HepG2 (cell line): ENCODE measurements at regions not wholly inside any gene's neighbourhood (a gene's known extent, or its start where the extent isn't known, plus 50 kb on each side); places are given as distances from the start of the nearest gene placed in this dataset.

Experiments
- ATAC-seq: fragments of 200-7000 bp; cut with Tn5 transposase; 3 replicates; pipeline ENCODE4 v1.9.1; 2020; ENCODE audit warnings: mild to moderate bottlenecking, moderate library complexity
- BruUV-seq: library from RNA; stranded (reverse); fragments of 400-500 nt; replicated peaks from 2 replicates; lab custom pipeline; 2021; lab: Mats Ljungman, UMichigan
- CTCF ChIA-PET: fragments of 300-600 bp; formaldehyde crosslinking; extraction: SDS; loops from one replicate; lab custom pipeline; 2021; ENCODE audit warnings: low total read pairs, inconsistent platforms, low intra/inter-chr PET ratio; lab: Yijun Ruan, JAX
- POLR2A ChIA-PET: fragments of 350-600 bp; sonication (Branson Sonifier 250); formaldehyde crosslinking; loops from one replicate; lab custom pipeline; 2020; ENCODE audit warnings: antibody characterized with exemption, inconsistent platforms; lab: Yijun Ruan, JAX
- DNase-seq: peaks from one replicate; pipeline ENCODE4 v3.0.0-alpha.2; 2015; ENCODE audit warnings: low spot score
- FAIRE-seq: peaks from 3 replicates; lab custom pipeline; 2011; peaks lifted over from hg19 to GRCh38; lab: Jason Lieb, UNC
- H2AFZ ChIP-seq: one replicate; pipeline ENCODE4 v1.6.1; 2011; ENCODE audit warnings: low read length, inconsistent platforms
- H3K27ac ChIP-seq: fragments of 300-600 bp; 3 replicates; pipeline ENCODE4 v1.8.0; 2011; ENCODE audit warnings: mixed run types, mild to moderate bottlenecking, mixed read lengths, low read length, inconsistent platforms; ENCODE audit not compliant: insufficient read depth; ENCODE audit errors: extremely low read length
- H3K27me3 ChIP-seq, 2 experiments: fragments of 200-600 bp in 1 of 2; 2 replicates in 1 of 2; 3 replicates in 1 of 2; pipeline versions ENCODE4 v1.6.0 to v1.8.0; 2011; ENCODE audit warnings: low read length in 2 of 2, mild to moderate bottlenecking in 2 of 2, moderate library complexity in 2 of 2, inconsistent platforms in 1 of 2; ENCODE audit not compliant: insufficient read depth in 2 of 2, control insufficient read depth in 1 of 2
- H3K36me3 ChIP-seq, 2 experiments: fragments of 200-600 bp in 1 of 2; replicated peaks in 1 of 2; 2 replicates in 1 of 2; 3 replicates in 1 of 2; pipeline versions ENCODE4 v1.5.1 to v1.8.0; 2011; ENCODE audit warnings: low read length in 2 of 2, inconsistent platforms in 1 of 2; ENCODE audit not compliant: insufficient read depth in 2 of 2, control insufficient read depth in 1 of 2
- H3K4me1 ChIP-seq: 2 replicates; pipeline ENCODE4 v1.5.1; 2012; ENCODE audit warnings: low read length, inconsistent platforms; ENCODE audit not compliant: insufficient read depth
- H3K4me2 ChIP-seq: 2 replicates; pipeline ENCODE4 v1.6.0; 2011; ENCODE audit warnings: low read depth, low read length, inconsistent platforms
- H3K4me3 ChIP-seq, 3 experiments: fragments of 200-600 bp in 1 of 3; sonication (generic), shearing (Covaris generic) in 1 of 3; replicated peaks in 1 of 3; 2 replicates each; pipeline ENCODE4 v1.5.1; 2011 to 2016; ENCODE audit warnings: low read length in 3 of 3, inconsistent platforms in 2 of 3, low read depth in 2 of 3, mild to moderate bottlenecking in 2 of 3, control low read depth in 1 of 3, mixed read lengths in 1 of 3; ENCODE audit not compliant: insufficient read depth in 1 of 3
- H3K79me2 ChIP-seq: one replicate; pipeline ENCODE4 v1.6.1; 2011; ENCODE audit warnings: low read length, inconsistent platforms; ENCODE audit not compliant: insufficient read depth
- H3K9ac ChIP-seq: 2 replicates; pipeline ENCODE4 v1.6.0; 2011; ENCODE audit warnings: mild to moderate bottlenecking, low read depth, low read length, inconsistent platforms; ENCODE audit not compliant: insufficient read depth
- H3K9me3 ChIP-seq: 2 replicates; pipeline ENCODE4 v1.5.1; 2012; ENCODE audit warnings: mild to moderate bottlenecking, low read length
- H4K20me1 ChIP-seq: 2 replicates; pipeline ENCODE4 v1.6.0; 2011; ENCODE audit warnings: inconsistent platforms, mild to moderate bottlenecking, low read length, moderate library complexity; ENCODE audit not compliant: insufficient read depth
- ARID2 ChIP-seq: sonication (generic); formaldehyde crosslinking; IDR thresholded peaks from 2 replicates; pipeline ENCODE4 v1.8.1; 2022; ENCODE audit warnings: mild to moderate bottlenecking, missing genetic modification reagents, borderline replicate concordance
- ATRX ChIP-seq: sonication (generic); formaldehyde crosslinking; IDR thresholded peaks from 2 replicates; pipeline ENCODE4 v1.4.0; 2020; ENCODE audit warnings: missing genetic modification reagents, borderline replicate concordance
- EED ChIP-seq: sonication (generic); formaldehyde crosslinking; IDR thresholded peaks from 2 replicates; pipeline ENCODE4 v1.5.0; 2020; ENCODE audit warnings: mild to moderate bottlenecking, missing genetic modification reagents
- GLMP ChIP-seq: sonication (generic); formaldehyde crosslinking; IDR thresholded peaks from 2 replicates; pipeline ENCODE4 v1.9.0; 2021; ENCODE audit warnings: missing genetic modification reagents, mild to moderate bottlenecking, borderline replicate concordance
- HCFC1 ChIP-seq: fragments of 150-350 bp; IDR thresholded peaks from 2 replicates; pipeline ENCODE4 v1.6.1; 2014; ENCODE audit warnings: low read depth, low read length
- HNF1B ChIP-seq: sonication (generic); formaldehyde crosslinking; IDR thresholded peaks from 2 replicates; pipeline ENCODE4 v1.5.1; 2020; ENCODE audit warnings: mild to moderate bottlenecking, moderate library complexity, missing genetic modification reagents
- NCOA2 ChIP-seq: sonication (generic); formaldehyde crosslinking; IDR thresholded peaks from 2 replicates; pipeline ENCODE4 v1.8.0; 2022; ENCODE audit warnings: inconsistent platforms
- PAXIP1 ChIP-seq: sonication (generic); formaldehyde crosslinking; conservative IDR thresholded peaks from 2 replicates; pipeline ENCODE4 v1.4.0; 2020; ENCODE audit warnings: mild to moderate bottlenecking, missing genetic modification reagents, moderate library complexity
- POLR2AphosphoS2 ChIP-seq: IDR thresholded peaks from 2 replicates; pipeline ENCODE4 v1.6.1; 2011; ENCODE audit warnings: low read depth, low read length, improper control_type of control experiment
- POLR2G ChIP-seq: fragments of 200-400 bp; formaldehyde crosslinking; IDR thresholded peaks from 2 replicates; pipeline ENCODE4 v1.6.1; 2018; ENCODE audit warnings: mild to moderate bottlenecking, low read depth, low read length, moderate library complexity
- THRA ChIP-seq: sonication (generic); formaldehyde crosslinking; IDR thresholded peaks from 2 replicates; pipeline ENCODE4 v1.4.0; 2020; ENCODE audit warnings: missing genetic modification reagents, borderline replicate concordance
- ZFP36L1 ChIP-seq: sonication (generic); formaldehyde crosslinking; IDR thresholded peaks from 2 replicates; pipeline ENCODE4 v1.8.0; 2022; ENCODE audit warnings: mild to moderate bottlenecking, missing genetic modification reagents, moderate library complexity
- ZNF234 ChIP-seq: sonication (generic); formaldehyde crosslinking; conservative IDR thresholded peaks from 2 replicates; pipeline ENCODE4 v1.5.1; 2020; ENCODE audit warnings: mild to moderate bottlenecking, missing genetic modification reagents
- ZNF264 ChIP-seq: sonication (generic); formaldehyde crosslinking; IDR thresholded peaks from 2 replicates; pipeline ENCODE4 v1.4.0; 2020; ENCODE audit warnings: missing genetic modification reagents
- ZNF343 ChIP-seq: sonication (generic); formaldehyde crosslinking; IDR thresholded peaks from 2 replicates; pipeline ENCODE4 v1.4.0; 2020; ENCODE audit warnings: mild to moderate bottlenecking, missing genetic modification reagents
- ZNF577 ChIP-seq: sonication (generic); formaldehyde crosslinking; IDR thresholded peaks from 2 replicates; pipeline ENCODE4 v1.4.0; 2020; ENCODE audit warnings: mild to moderate bottlenecking, low read depth, missing genetic modification reagents, borderline replicate concordance
- ZNF678 ChIP-seq: sonication (generic); formaldehyde crosslinking; IDR thresholded peaks from 2 replicates; pipeline ENCODE4 v1.4.0; 2020; ENCODE audit warnings: mild to moderate bottlenecking, missing genetic modification reagents
- ZNF816 ChIP-seq: sonication (generic); formaldehyde crosslinking; IDR thresholded peaks from 2 replicates; pipeline ENCODE4 v1.8.0; 2022; ENCODE audit warnings: missing genetic modification reagents, mild to moderate bottlenecking, borderline replicate concordance
- ZSCAN9 ChIP-seq: IDR thresholded peaks from 2 replicates; pipeline ENCODE4 v1.6.1; 2016; ENCODE audit warnings: borderline replicate concordance
- WGBS: methylation state at CpG from one replicate; pipeline ENCODE4 v1.1.6; 2017; ENCODE audit warnings: low lambda C conversion rate; 5-methylcytosine and 5-hydroxymethylcytosine counted together
- in situ Hi-C: cut with HindIII; loops from 2 replicates; pipeline ENCODE4 v1.10.0; 2017; ENCODE audit warnings: low pct_unique_long_range_greater_than_20kb; ENCODE audit not compliant: extremely low pct_ligation_motif_present
- intact Hi-C: fragments of 100-400 bp; cut with micrococcal nuclease; formaldehyde crosslinking; loops from one replicate; pipeline ENCODE4 v1.10.0; 2022; ENCODE audit not compliant: unreplicated experiment

- 6% methylated on average over 3 of the region's 4 CpGs for WGBS
- CTCF ChIA-PET: no interaction called here
- H3K4me1 ChIP-seq: no peaks in the 10 kb centered on the region
- ATAC-seq (no peak), FAIRE-seq (no peak)
- H3K9ac ChIP-seq: no peak overlapping the region
- H3K36me3 ChIP-seq: no peaks in the 10 kb centered on the region
- in situ Hi-C loops: no loop called here
- TF ChIP-seq ARID2 (no peak), ATRX (no peak), GLMP (CRISPR knock-in tag) (no peak), ZNF234 (CRISPR knock-in tag) (no peak), ZNF343 (CRISPR knock-in tag) (no peak), ZNF577 (no peak), ZNF678 (CRISPR knock-in tag) (no peak), ZNF264 (CRISPR knock-in tag) (no peak), HCFC1 (no peak), NCOA2 (CRISPR knock-in tag) (no peak), HNF1B (CRISPR knock-in tag) (no peak), ZSCAN9 (CRISPR knock-in tag) (no peak), POLR2AphosphoS2 (no peak), ZNF816 (no peak), PAXIP1 (no peak), ZFP36L1 (CRISPR knock-in tag) (no peak), POLR2G (no peak), THRA (no peak), EED (no peak)
- TF ChIP-seq, all 625 proteins: peak for 0
- H3K9me3 ChIP-seq: no peaks in the 10 kb centered on the region
- H3K27ac ChIP-seq: no peak overlapping the region
- no peaks in the 10 kb centered on the region for H4K20me1 ChIP-seq
- H2AFZ ChIP-seq: no peak overlapping the region
- H3K79me2 ChIP-seq: no peaks in the 10 kb centered on the region
- intact Hi-C loops: no loop called here
- no peak overlapping the region for H3K4me2 ChIP-seq
- POLR2A ChIA-PET: no interaction called here
- DNase-seq: no peak
- no peaks in the 10 kb centered on the region for H3K27me3 ChIP-seq
- BruUV-seq: no TSS peak
- no peak overlapping the region for H3K4me3 ChIP-seq
These were observed 468.9 kb downstream of the PSAT1 start for GRCh38 chr9:78765861-78766260.
